ENCODE measurements at regions not wholly inside any gene's neighbourhood (a gene's known extent, or its start where the extent isn't known, plus 50 kb on each side); places are given as distances from the start of the nearest gene placed in this dataset.

- TF ChIP-seq CTCF (IDR thresholded peaks at IDR 0.05) (no peak), ZFX (IDR thresholded peaks at IDR 0.05; ENCODE audit: borderline replicate concordance) (no peak)
Measured at GRCh38 chr20:24151621-24152294, 163.2 kb upstream of the GGTLC1 start.
